Fibroblast of lung (primary cell): ENCODE measurements at regions not wholly inside any gene's neighbourhood (a gene's known extent, or its start where the extent isn't known, plus 50 kb on each side); places are given as distances from the start of the nearest gene placed in this dataset.
"Not testable (repeated sequence)": the region's sequence is repeated elsewhere in the genome, so short reads cannot be mapped to it uniquely, and the experiment has no call there.

Source experiments
- DNase-seq, 2 donors: peaks; one replicate each; pipeline versions ENCODE4 v3.0.0 to v3.0.0-alpha.2; 2010; ENCODE audit warnings: low read depth in 2 of 2
- H2AFZ ChIP-seq: 2 replicates; pipeline ENCODE4 v1.5.1; 2012; ENCODE audit warnings: low read length, control low read depth, inconsistent platforms
- H3K27ac ChIP-seq: 2 replicates; pipeline ENCODE4 v1.5.1; 2011; ENCODE audit warnings: low read length, control low read depth; ENCODE audit not compliant: insufficient read depth
- H3K27me3 ChIP-seq: 2 replicates; pipeline ENCODE4 v1.5.1; 2011; ENCODE audit warnings: mild to moderate bottlenecking, low read length; ENCODE audit not compliant: control insufficient read depth, insufficient read depth
- H3K36me3 ChIP-seq: 2 replicates; pipeline ENCODE4 v1.5.1; 2011; ENCODE audit warnings: low read length; ENCODE audit not compliant: control insufficient read depth, insufficient read depth
- H3K4me1 ChIP-seq: 2 replicates; pipeline ENCODE4 v1.5.1; 2011; ENCODE audit warnings: low read length; ENCODE audit not compliant: control insufficient read depth, insufficient read depth; ENCODE audit errors: extremely low read depth
- H3K4me2 ChIP-seq: 2 replicates; pipeline ENCODE4 v1.5.1; 2011; ENCODE audit warnings: low read length, control low read depth; ENCODE audit not compliant: insufficient read depth; ENCODE audit errors: extremely low read depth
- H3K4me3 ChIP-seq, 4 experiments: fragments of 200-600 bp in 1 of 4; sonication (generic) in 1 of 4; replicated peaks in 1 of 4; 2 replicates each; pipeline ENCODE4 v1.5.1; 2011 to 2016; ENCODE audit warnings: low read length in 4 of 4, low read depth in 3 of 4, mild to moderate bottlenecking in 3 of 4, control low read depth in 2 of 4, inconsistent platforms in 1 of 4, mixed read lengths in 1 of 4; ENCODE audit not compliant: insufficient read depth in 1 of 4; ENCODE audit errors: control extremely low read depth in 1 of 4
- H3K79me2 ChIP-seq: 2 replicates; pipeline ENCODE4 v1.5.1; 2012; ENCODE audit warnings: mild to moderate bottlenecking, low read length, inconsistent platforms; ENCODE audit not compliant: control insufficient read depth, insufficient read depth
- H3K9ac ChIP-seq: 2 replicates; pipeline ENCODE4 v1.5.1; 2011; ENCODE audit warnings: mild to moderate bottlenecking, low read length, control low read depth; ENCODE audit not compliant: insufficient read depth
- H3K9me3 ChIP-seq: 2 replicates; pipeline ENCODE4 v1.5.1; 2012; ENCODE audit warnings: low read depth, low read length; ENCODE audit not compliant: control insufficient read depth, insufficient read depth
- H4K20me1 ChIP-seq: 2 replicates; pipeline ENCODE4 v1.5.1; 2011; ENCODE audit warnings: low read length; ENCODE audit not compliant: control insufficient read depth, insufficient read depth; ENCODE audit errors: extremely low read depth
- EZH2 ChIP-seq: IDR thresholded peaks from 2 replicates; pipeline ENCODE4 v1.5.1; 2012; ENCODE audit warnings: low read length, control low read depth, mild to moderate bottlenecking; ENCODE audit errors: missing control alignments
- TF ChIP-seq, protein P1 (sequence below), 2 donors: IDR thresholded peaks in 1 of 2; conservative IDR thresholded peaks in 1 of 2; 1 replicate in 1 of 2; 2 replicates in 1 of 2; pipeline ENCODE4 v1.5.1; 2011 to 2012; ENCODE audit warnings: low read length in 2 of 2, control low read depth in 1 of 2, inconsistent platforms in 1 of 2, low read depth in 1 of 2, mild to moderate bottlenecking in 1 of 2

DNA sequence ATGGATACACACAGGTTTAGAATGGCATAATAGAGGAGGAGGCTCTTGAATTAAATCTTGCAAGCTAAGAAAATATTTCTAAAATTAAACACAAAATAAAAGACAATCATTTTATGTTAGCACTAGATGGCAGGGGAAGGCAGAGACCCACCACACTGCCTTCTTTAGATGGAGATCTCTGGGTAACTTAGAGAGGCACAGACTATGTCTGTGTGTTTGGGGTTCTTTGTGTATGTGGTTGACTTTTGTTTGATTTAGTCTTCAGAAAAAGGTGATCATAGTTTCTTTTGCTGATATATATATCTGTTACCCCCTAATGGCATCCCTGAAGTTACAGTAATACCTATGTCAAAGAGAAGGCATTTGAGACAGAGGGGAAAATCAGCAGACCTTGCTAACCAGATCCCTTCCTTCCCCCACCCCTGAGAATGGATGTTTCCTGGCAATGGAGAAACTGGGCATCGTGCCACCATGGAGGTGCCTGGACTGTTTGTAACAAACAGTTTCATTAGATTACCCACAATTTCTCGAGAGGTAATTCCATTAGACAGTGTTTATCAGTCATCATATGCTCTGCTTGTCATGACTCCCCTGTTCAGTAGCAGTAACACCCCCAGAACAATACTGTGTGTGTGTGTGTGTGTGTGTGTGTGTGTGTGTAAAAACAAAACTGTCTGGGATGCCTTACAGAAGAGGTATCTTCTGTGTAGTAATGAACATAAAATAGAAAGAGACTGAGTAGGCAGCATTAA, 228.3 kb upstream of the DEPDC1 start:
- peak; percentile 1 to 2 for DNase-seq
- TF ChIP-seq, protein P1, sequence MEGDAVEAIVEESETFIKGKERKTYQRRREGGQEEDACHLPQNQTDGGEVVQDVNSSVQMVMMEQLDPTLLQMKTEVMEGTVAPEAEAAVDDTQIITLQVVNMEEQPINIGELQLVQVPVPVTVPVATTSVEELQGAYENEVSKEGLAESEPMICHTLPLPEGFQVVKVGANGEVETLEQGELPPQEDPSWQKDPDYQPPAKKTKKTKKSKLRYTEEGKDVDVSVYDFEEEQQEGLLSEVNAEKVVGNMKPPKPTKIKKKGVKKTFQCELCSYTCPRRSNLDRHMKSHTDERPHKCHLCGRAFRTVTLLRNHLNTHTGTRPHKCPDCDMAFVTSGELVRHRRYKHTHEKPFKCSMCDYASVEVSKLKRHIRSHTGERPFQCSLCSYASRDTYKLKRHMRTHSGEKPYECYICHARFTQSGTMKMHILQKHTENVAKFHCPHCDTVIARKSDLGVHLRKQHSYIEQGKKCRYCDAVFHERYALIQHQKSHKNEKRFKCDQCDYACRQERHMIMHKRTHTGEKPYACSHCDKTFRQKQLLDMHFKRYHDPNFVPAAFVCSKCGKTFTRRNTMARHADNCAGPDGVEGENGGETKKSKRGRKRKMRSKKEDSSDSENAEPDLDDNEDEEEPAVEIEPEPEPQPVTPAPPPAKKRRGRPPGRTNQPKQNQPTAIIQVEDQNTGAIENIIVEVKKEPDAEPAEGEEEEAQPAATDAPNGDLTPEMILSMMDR (conservative IDR thresholded peaks at IDR 0.05 in 1 of 2, IDR thresholded peaks at IDR 0.05 in 1 of 2; ENCODE audit: low read depth in 1 of 2, low read length in 2 of 2): no peak
- H2AFZ ChIP-seq: no peak overlapping the region
- H3K79me2 ChIP-seq: no peaks in the 10 kb centered on the region
- H3K9ac ChIP-seq: no peak overlapping the region
- no peaks in the 10 kb centered on the region for H3K36me3 ChIP-seq
- no peak overlapping the region for H3K4me2 ChIP-seq
- H3K4me3 ChIP-seq: no peak overlapping the region
- H3K27ac ChIP-seq: no peak overlapping the region
- H3K27me3 ChIP-seq: no peaks in the 10 kb centered on the region
- H3K4me1 ChIP-seq: no peaks in the 10 kb centered on the region
- no peaks in the 10 kb centered on the region for H4K20me1 ChIP-seq
- H3K9me3 ChIP-seq: no peaks in the 10 kb centered on the region

DNA sequence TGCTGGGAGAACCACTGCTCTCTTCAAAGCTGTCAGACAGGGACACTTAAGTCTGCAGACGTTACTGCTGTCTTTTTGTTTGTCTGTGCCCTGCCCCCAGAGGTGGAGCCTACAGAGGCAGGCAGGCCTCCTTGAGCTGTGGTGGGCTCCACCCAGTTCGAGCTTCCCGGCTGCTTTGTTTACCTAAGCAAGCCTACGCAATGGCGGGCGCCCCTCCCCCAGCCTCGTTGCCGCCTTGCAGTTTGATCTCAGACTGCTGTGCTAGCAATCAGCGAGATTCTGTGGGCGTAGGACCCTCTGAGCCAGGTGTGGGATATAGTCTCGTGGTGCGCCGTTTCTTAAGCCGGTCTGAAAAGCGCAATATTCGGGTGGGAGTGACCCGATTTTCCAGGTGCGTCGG, 242.6 kb upstream of the DEPDC1 start:
- H3K4me3 ChIP-seq, H3K9ac ChIP-seq, H4K20me1 ChIP-seq, H3K79me2 ChIP-seq, H3K27ac ChIP-seq, H3K27me3 ChIP-seq, H2AFZ ChIP-seq, H3K9me3 ChIP-seq, H3K4me1 ChIP-seq, H3K4me2 ChIP-seq, DNase-seq, H3K36me3 ChIP-seq: not testable (repeated sequence)

DNA sequence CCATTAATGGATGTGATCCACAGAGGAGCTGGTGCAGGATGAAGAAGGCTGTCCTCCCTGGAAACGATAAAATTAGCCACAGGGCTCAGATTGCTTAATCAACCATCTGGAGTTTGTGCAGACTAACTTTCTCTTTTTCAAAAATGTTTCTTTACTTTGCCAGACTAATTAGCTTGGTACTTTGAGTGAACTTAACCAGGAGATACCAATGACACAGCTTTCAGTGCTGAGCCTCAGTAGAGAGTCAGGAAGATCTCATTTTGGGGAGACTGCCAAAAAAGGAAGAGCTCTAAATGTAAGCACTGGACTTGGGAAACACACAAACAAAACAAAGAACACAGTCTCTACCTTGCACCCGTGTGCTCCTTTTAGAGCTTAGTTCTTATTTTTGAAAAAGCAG, 248.1 kb upstream of the DEPDC1 start:
- TF ChIP-seq, protein P1 (conservative IDR thresholded peaks at IDR 0.05 in 1 of 2, IDR thresholded peaks at IDR 0.05 in 1 of 2; ENCODE audit: low read depth in 1 of 2, low read length in 2 of 2): no peak
- TF ChIP-seq EZH2: no peak
- Histone ChIP-seq H3K4me3 (no peak overlapping the region), H3K27ac (no peak overlapping the region), H3K4me2 (no peak overlapping the region), H3K36me3 (no peaks in the 10 kb centered on the region), H3K27me3 (no peaks in the 10 kb centered on the region), H3K9me3 (no peaks in the 10 kb centered on the region), H3K4me1 (no peaks in the 10 kb centered on the region), H2AFZ (no peak overlapping the region), H3K9ac (no peak overlapping the region), H4K20me1 (no peaks in the 10 kb centered on the region), H3K79me2 (no peaks in the 10 kb centered on the region)
- peak in 1 of 2 donors; percentile 3 for DNase-seq
